ENCODE measurements at regions not wholly inside any gene's neighbourhood (a gene's known extent, or its start where the extent isn't known, plus 50 kb on each side); places are given as distances from the start of the nearest gene placed in this dataset.

DNA sequence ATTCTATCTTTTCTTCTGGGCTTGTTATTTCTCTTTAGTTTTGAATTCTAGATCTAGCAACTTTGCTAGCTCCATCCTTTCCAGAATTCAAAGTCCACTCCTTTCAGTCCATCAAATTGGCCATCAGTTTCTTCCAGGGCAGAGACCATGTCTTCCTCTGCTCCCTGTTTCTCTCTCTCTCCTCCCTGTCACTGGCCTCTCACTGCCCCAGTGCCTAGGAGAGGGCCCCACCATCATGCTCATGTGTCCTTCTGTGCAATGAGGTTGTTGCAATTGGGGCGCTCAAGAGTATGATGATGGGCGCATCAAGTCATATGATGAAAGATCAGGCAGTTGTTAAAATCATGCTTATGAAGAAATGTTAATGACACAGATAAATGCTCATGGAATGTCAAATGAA lies 159.2 kb upstream of the HS6ST1 start:
- TF ChIP-seq TCF12 (IDR thresholded peaks at IDR 0.05): no peak
- TF ChIP-seq, protein P1, sequence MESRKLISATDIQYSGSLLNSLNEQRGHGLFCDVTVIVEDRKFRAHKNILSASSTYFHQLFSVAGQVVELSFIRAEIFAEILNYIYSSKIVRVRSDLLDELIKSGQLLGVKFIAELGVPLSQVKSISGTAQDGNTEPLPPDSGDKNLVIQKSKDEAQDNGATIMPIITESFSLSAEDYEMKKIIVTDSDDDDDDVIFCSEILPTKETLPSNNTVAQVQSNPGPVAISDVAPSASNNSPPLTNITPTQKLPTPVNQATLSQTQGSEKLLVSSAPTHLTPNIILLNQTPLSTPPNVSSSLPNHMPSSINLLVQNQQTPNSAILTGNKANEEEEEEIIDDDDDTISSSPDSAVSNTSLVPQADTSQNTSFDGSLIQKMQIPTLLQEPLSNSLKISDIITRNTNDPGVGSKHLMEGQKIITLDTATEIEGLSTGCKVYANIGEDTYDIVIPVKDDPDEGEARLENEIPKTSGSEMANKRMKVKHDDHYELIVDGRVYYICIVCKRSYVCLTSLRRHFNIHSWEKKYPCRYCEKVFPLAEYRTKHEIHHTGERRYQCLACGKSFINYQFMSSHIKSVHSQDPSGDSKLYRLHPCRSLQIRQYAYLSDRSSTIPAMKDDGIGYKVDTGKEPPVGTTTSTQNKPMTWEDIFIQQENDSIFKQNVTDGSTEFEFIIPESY (IDR thresholded peaks at IDR 0.05; ENCODE audit: borderline replicate concordance, low read depth): no peak
- TF ChIP-seq RAD21 (IDR thresholded peaks at IDR 0.05; ENCODE audit: low read length): no peak
- TF ChIP-seq, protein P2, sequence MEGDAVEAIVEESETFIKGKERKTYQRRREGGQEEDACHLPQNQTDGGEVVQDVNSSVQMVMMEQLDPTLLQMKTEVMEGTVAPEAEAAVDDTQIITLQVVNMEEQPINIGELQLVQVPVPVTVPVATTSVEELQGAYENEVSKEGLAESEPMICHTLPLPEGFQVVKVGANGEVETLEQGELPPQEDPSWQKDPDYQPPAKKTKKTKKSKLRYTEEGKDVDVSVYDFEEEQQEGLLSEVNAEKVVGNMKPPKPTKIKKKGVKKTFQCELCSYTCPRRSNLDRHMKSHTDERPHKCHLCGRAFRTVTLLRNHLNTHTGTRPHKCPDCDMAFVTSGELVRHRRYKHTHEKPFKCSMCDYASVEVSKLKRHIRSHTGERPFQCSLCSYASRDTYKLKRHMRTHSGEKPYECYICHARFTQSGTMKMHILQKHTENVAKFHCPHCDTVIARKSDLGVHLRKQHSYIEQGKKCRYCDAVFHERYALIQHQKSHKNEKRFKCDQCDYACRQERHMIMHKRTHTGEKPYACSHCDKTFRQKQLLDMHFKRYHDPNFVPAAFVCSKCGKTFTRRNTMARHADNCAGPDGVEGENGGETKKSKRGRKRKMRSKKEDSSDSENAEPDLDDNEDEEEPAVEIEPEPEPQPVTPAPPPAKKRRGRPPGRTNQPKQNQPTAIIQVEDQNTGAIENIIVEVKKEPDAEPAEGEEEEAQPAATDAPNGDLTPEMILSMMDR (IDR thresholded peaks at IDR 0.05): no peak
- TF ChIP-seq, protein P3, sequence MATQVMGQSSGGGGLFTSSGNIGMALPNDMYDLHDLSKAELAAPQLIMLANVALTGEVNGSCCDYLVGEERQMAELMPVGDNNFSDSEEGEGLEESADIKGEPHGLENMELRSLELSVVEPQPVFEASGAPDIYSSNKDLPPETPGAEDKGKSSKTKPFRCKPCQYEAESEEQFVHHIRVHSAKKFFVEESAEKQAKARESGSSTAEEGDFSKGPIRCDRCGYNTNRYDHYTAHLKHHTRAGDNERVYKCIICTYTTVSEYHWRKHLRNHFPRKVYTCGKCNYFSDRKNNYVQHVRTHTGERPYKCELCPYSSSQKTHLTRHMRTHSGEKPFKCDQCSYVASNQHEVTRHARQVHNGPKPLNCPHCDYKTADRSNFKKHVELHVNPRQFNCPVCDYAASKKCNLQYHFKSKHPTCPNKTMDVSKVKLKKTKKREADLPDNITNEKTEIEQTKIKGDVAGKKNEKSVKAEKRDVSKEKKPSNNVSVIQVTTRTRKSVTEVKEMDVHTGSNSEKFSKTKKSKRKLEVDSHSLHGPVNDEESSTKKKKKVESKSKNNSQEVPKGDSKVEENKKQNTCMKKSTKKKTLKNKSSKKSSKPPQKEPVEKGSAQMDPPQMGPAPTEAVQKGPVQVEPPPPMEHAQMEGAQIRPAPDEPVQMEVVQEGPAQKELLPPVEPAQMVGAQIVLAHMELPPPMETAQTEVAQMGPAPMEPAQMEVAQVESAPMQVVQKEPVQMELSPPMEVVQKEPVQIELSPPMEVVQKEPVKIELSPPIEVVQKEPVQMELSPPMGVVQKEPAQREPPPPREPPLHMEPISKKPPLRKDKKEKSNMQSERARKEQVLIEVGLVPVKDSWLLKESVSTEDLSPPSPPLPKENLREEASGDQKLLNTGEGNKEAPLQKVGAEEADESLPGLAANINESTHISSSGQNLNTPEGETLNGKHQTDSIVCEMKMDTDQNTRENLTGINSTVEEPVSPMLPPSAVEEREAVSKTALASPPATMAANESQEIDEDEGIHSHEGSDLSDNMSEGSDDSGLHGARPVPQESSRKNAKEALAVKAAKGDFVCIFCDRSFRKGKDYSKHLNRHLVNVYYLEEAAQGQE (IDR thresholded peaks at IDR 0.05; ENCODE audit: low read depth, low read length): no peak
- no peak for TF ChIP-seq POLR2AphosphoS5 (IDR thresholded peaks at IDR 0.05; ENCODE audit: low read depth, low read length)
- no peak for TF ChIP-seq EP300 (IDR thresholded peaks at IDR 0.05; ENCODE audit: borderline replicate concordance in 1 of 2, low read depth in 1 of 2, low read length in 1 of 2)
- TF ChIP-seq EZH2phosphoT487 (IDR thresholded peaks at IDR 0.05; ENCODE audit: borderline replicate concordance, low read depth): no peak
- no peak for TF ChIP-seq NFIC (IDR thresholded peaks at IDR 0.05; ENCODE audit: borderline replicate concordance)

Measured in SK-N-SH (cell line).